ENCODE measurements at regions not wholly inside any gene's neighbourhood (a gene's known extent, or its start where the extent isn't known, plus 50 kb on each side); places are given as distances from the start of the nearest gene placed in this dataset.

DNA sequence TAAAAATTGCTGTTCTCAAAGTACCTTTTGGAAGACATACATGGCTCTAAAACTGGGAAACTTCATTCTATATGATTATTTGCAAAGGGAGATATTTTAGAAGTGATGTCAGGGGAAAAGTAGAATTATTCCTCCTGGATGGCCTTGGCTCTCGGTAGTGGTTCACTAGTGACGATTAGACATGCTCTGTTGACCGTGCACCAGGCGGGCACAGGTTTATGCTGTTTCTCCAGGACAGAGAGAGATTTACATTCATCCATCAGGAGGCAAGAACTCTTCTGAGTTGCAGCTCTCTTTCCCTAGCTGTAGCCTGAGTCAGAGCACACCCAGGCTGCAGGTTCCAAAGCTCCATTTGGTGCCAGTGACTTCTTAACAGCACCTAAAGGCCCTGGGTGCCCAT, 184.9 kb upstream of the WDR11 start:
- TF ChIP-seq EZH2 (IDR thresholded peaks at IDR 0.05) = no peak
- TF ChIP-seq POLR2AphosphoS5 (IDR thresholded peaks at IDR 0.05; ENCODE audit: borderline replicate concordance, low read depth, low read length) = no peak
